A549 (cell line): ENCODE measurements at regions not wholly inside any gene's neighbourhood (a gene's known extent, or its start where the extent isn't known, plus 50 kb on each side); places are given as distances from the start of the nearest gene placed in this dataset.

ENCODE experiments used
- ATAC-seq, 2 experiments: fragments of 200-7000 bp in 1 of 2; fragments of >200 bp in 1 of 2; cut with Nextera tagmentation in 1 of 2; cut with Tn5 transposase in 1 of 2; 3 replicates each; pipeline versions ENCODE4 v1.8.0 to v1.9.1; 2018 to 2020; ENCODE audit warnings: mild to moderate bottlenecking in 1 of 2, moderate library complexity in 1 of 2
- CTCF ChIA-PET: fragments of 300-600 bp; sonication (Branson Sonifier 250); formaldehyde crosslinking; extraction: SDS; loops from one replicate; lab custom pipeline; 2021; ENCODE audit warnings: antibody characterized with exemption, inconsistent platforms; lab: Yijun Ruan, JAX
- POLR2A ChIA-PET: fragments of 350-600 bp; formaldehyde crosslinking; extraction: SDS; loops from one replicate; lab custom pipeline; 2021; ENCODE audit warnings: antibody characterized with exemption, inconsistent platforms; lab: Yijun Ruan, JAX
- DNase-seq, 2 experiments: peaks; one replicate each; pipeline versions ENCODE4 v3.0.0 to v3.0.0-alpha.2; 2011 to 2016; ENCODE audit warnings: low read depth in 1 of 2, low spot score in 1 of 2
- FAIRE-seq: peaks from 2 replicates; lab custom pipeline; 2011; peaks lifted over from hg19 to GRCh38; lab: Jason Lieb, UNC
- H3K27ac ChIP-seq, 2 experiments: fragments of >200 bp; sonication (Bioruptor Twin); formaldehyde crosslinking; 3 replicates each; pipeline ENCODE4 v1.5.1; 2016 to 2017
- H3K4me1 ChIP-seq: fragments of >200 bp; sonication (Bioruptor Twin); formaldehyde crosslinking; 3 replicates; pipeline ENCODE4 v1.6.1; 2016
- H3K4me2 ChIP-seq: fragments of >200 bp; sonication (Bioruptor Twin); formaldehyde crosslinking; 3 replicates; pipeline ENCODE4 v1.6.1; 2016
- H3K4me3 ChIP-seq: fragments of >200 bp; sonication (Bioruptor Twin); formaldehyde crosslinking; 3 replicates; pipeline ENCODE4 v1.5.1; 2016
- H3K9me3 ChIP-seq: fragments of >200 bp; sonication (Bioruptor Twin); formaldehyde crosslinking; 3 replicates; pipeline ENCODE4 v1.6.1; 2016
- CBX8 ChIP-seq: fragments of 200-600 bp; sonication (generic); IDR thresholded peaks from 2 replicates; pipeline ENCODE4 v1.6.1; 2016
- EHF ChIP-seq: fragments of 250-450 bp; sonication (Bioruptor Pico); IDR thresholded peaks from 2 replicates; pipeline ENCODE4 v1.5.0; 2020; ENCODE audit warnings: mild to moderate bottlenecking
- EP300 ChIP-seq, 2 experiments: fragments of >200 bp; sonication (Bioruptor Twin); formaldehyde crosslinking; IDR thresholded peaks; 2 replicates in 1 of 2; 3 replicates in 1 of 2; pipeline ENCODE4 v1.6.1; 2016 to 2017
- FOXS1 ChIP-seq: fragments of 250-450 bp; sonication (Bioruptor Pico); IDR thresholded peaks from 2 replicates; pipeline ENCODE4 v1.5.0; 2020; ENCODE audit warnings: mild to moderate bottlenecking, moderate library complexity
- HDAC2 ChIP-seq: fragments of 200-600 bp; sonication (generic); IDR thresholded peaks from 2 replicates; pipeline ENCODE4 v1.6.1; 2016
- HEYL ChIP-seq: fragments of 250-450 bp; sonication (Bioruptor Pico); IDR thresholded peaks from 2 replicates; pipeline ENCODE4 v1.8.0; 2021; ENCODE audit warnings: mild to moderate bottlenecking, moderate library complexity
- HOXA7 ChIP-seq: fragments of 250-450 bp; sonication (Bioruptor Pico); IDR thresholded peaks from 2 replicates; pipeline ENCODE4 v1.5.0; 2020; ENCODE audit warnings: mild to moderate bottlenecking, moderate library complexity
- JUNB ChIP-seq: fragments of >200 bp; sonication (Bioruptor Twin); formaldehyde crosslinking; IDR thresholded peaks from 2 replicates; pipeline ENCODE4 v1.6.1; 2016
- KDM1A ChIP-seq: fragments of 200-600 bp; sonication (generic); IDR thresholded peaks from 2 replicates; pipeline ENCODE4 v1.6.1; 2016; ENCODE audit warnings: low read depth, mild to moderate bottlenecking
- MAZ ChIP-seq: fragments of 150-350 bp; IDR thresholded peaks from 2 replicates; pipeline ENCODE4 v1.6.1; 2014; ENCODE audit warnings: antibody characterized with exemption, low read depth, low read length, borderline replicate concordance
- NFE2L2 ChIP-seq: fragments of 150-350 bp; conservative IDR thresholded peaks from 2 replicates; pipeline ENCODE4 v1.6.1; 2014; ENCODE audit warnings: low read length
- NPAS2 ChIP-seq: fragments of 250-450 bp; sonication (Bioruptor Pico); IDR thresholded peaks from 2 replicates; pipeline ENCODE4 v1.8.0; 2022; ENCODE audit warnings: mild to moderate bottlenecking, moderate library complexity, borderline replicate concordance
- RCOR1 ChIP-seq: fragments of 150-350 bp; IDR thresholded peaks from 2 replicates; pipeline ENCODE4 v1.6.1; 2014; ENCODE audit warnings: antibody characterized with exemption, low read length, low read depth
- TP53 ChIP-seq: fragments of 250-450 bp; sonication (Bioruptor Pico); IDR thresholded peaks from 2 replicates; pipeline ENCODE4 v1.5.0; 2021; ENCODE audit warnings: mild to moderate bottlenecking, moderate library complexity
- ZC3H11A ChIP-seq: fragments of 450-650 bp; IDR thresholded peaks from 2 replicates; pipeline ENCODE4 v1.6.1; 2014; ENCODE audit warnings: antibody characterized with exemption, mild to moderate bottlenecking
- WGBS: methylation state at CpG from one replicate; pipeline ENCODE4 v1.1.6; 2017; ENCODE audit errors: missing lambda C conversion rate; 5-methylcytosine and 5-hydroxymethylcytosine counted together
- TF ChIP-seq, protein P1 (sequence below): fragments of >200 bp; sonication (Bioruptor Twin); formaldehyde crosslinking; IDR thresholded peaks from 2 replicates; pipeline ENCODE4 v1.6.1; 2016
- TF ChIP-seq, protein P2 (sequence below): fragments of 200-600 bp; sonication (generic); IDR thresholded peaks from 2 replicates; pipeline ENCODE4 v1.6.1; 2016; ENCODE audit warnings: antibody characterized with exemption, mild to moderate bottlenecking, moderate library complexity
- TF ChIP-seq, protein P3 (sequence below): IDR thresholded peaks from 2 replicates; pipeline ENCODE4 v1.6.1; 2012; ENCODE audit warnings: low read depth, borderline replicate concordance
- TF ChIP-seq, protein P4 (sequence below): fragments of 250-450 bp; sonication (Bioruptor Pico); IDR thresholded peaks from 2 replicates; pipeline ENCODE4 v1.5.0; 2020; ENCODE audit warnings: low read depth, mild to moderate bottlenecking, moderate library complexity

DNA sequence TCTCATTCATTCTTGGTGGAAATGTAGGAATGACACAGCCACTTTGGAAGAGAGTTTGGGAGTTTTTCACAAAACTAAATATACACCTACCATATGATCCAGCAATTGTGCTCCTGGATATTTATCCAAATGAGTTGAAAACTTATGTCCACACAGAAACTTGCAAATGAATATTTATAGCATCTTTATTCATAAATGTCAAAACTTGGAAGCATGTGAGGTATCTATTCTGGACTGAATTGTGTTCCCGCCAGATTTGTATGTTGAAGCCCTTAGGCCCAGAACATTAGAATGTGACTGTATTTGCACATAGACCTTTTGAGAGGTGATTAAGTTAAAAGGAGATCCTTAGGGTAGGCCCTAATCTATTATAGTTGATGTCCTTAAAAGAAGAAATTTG lies 409.4 kb upstream of the SYT4 start (continued):
- TF ChIP-seq FOXS1 (CRISPR knock-in tag) (no peak), RCOR1 (no peak), HEYL (CRISPR knock-in tag) (no peak), MAZ (no peak), EP300 (IDR thresholded peaks at IDR 0.05) (no peak), CBX8 (no peak), NFE2L2 (no peak)
- TF ChIP-seq, all 56 proteins: peak for 0

DNA sequence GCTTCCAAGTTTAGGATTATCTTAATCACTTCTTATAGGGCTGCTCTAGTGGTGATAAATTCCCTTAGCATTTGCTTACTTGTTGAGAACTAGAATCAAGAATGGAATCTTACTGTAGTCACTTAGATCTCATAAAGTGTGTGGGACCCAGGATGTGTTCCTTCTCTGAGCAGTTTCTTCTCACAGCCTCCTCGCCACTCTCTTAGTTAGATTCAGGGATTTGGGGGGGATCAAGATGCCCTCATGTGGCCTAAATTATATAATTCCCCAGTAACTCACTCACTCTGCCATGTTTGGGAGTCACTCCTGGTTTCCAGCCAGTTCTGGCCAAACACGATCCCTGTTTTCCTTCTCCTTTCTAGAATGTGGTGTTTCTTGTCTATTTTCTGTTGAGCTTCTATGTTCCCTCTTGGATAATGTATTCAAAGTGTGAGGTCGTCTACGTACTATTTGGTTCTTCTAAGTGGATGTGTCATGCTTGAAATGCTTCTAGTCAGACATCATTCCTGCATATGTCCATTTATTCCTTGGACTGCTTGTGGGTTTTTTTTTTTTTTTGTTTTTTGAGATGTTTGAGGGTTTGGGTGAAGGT lies 414.9 kb upstream of the SYT4 start:
- Histone ChIP-seq H3K4me3 (no peak overlapping the region), H3K4me2 (no peak overlapping the region), H3K4me1 (no peaks in the 10 kb centered on the region), H3K9me3 (no peaks in the 10 kb centered on the region), H3K27ac (no peak overlapping the region)
- TF ChIP-seq, protein P1, sequence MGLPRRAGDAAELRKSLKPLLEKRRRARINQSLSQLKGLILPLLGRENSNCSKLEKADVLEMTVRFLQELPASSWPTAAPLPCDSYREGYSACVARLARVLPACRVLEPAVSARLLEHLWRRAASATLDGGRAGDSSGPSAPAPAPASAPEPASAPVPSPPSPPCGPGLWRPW = no peak
- TF ChIP-seq EHF (CRISPR knock-in tag) = no peak
- TF ChIP-seq, protein P2, sequence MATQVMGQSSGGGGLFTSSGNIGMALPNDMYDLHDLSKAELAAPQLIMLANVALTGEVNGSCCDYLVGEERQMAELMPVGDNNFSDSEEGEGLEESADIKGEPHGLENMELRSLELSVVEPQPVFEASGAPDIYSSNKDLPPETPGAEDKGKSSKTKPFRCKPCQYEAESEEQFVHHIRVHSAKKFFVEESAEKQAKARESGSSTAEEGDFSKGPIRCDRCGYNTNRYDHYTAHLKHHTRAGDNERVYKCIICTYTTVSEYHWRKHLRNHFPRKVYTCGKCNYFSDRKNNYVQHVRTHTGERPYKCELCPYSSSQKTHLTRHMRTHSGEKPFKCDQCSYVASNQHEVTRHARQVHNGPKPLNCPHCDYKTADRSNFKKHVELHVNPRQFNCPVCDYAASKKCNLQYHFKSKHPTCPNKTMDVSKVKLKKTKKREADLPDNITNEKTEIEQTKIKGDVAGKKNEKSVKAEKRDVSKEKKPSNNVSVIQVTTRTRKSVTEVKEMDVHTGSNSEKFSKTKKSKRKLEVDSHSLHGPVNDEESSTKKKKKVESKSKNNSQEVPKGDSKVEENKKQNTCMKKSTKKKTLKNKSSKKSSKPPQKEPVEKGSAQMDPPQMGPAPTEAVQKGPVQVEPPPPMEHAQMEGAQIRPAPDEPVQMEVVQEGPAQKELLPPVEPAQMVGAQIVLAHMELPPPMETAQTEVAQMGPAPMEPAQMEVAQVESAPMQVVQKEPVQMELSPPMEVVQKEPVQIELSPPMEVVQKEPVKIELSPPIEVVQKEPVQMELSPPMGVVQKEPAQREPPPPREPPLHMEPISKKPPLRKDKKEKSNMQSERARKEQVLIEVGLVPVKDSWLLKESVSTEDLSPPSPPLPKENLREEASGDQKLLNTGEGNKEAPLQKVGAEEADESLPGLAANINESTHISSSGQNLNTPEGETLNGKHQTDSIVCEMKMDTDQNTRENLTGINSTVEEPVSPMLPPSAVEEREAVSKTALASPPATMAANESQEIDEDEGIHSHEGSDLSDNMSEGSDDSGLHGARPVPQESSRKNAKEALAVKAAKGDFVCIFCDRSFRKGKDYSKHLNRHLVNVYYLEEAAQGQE = no peak
- no peak for TF ChIP-seq MAZ
- TF ChIP-seq, protein P3, sequence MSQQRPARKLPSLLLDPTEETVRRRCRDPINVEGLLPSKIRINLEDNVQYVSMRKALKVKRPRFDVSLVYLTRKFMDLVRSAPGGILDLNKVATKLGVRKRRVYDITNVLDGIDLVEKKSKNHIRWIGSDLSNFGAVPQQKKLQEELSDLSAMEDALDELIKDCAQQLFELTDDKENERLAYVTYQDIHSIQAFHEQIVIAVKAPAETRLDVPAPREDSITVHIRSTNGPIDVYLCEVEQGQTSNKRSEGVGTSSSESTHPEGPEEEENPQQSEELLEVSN = no peak
- TF ChIP-seq NPAS2 = no peak
- no peak for TF ChIP-seq HEYL (CRISPR knock-in tag)
- no peak for TF ChIP-seq HDAC2
- TF ChIP-seq NFE2L2 = no peak
- no peak for TF ChIP-seq ZC3H11A
- TF ChIP-seq HOXA7 = no peak
- ChIA-PET POLR2A (no interaction called here), CTCF (no interaction called here)
- ATAC-seq = no peak
- no peak for FAIRE-seq
- DNase-seq = no peak
- WGBS = 3% methylated on average over 4 of the region's 4 CpGs

DNA sequence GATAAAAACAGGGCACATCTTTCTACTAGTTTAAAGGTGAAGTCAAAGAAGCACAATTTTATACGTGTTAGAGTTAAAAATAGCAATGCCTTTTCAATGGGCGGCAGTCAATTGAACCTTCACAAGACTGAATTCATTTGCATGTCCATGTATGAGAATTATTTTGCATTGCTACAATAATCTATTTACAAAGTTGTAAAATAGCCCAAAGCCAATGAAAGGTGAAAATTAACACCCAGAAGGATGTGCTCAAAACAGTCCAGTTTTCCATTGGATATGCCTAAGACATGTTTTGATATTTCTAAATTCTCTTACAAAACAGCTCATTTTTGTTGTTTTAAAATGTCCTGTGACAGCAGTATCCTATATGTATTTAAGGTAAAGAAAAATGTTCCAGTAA lies 425.1 kb upstream of the SYT4 start:
- WGBS = 39% methylated on average over 2 of the region's 2 CpGs
- Histone ChIP-seq H3K4me3 (no peak overlapping the region), H3K4me1 (no peaks in the 10 kb centered on the region), H3K27ac (no peak overlapping the region), H3K9me3 (no peaks in the 10 kb centered on the region), H3K4me2 (no peak overlapping the region)
- TF ChIP-seq EP300 (IDR thresholded peaks at IDR 0.05) (no peak), KDM1A (no peak), JUNB (no peak), RCOR1 (no peak), FOXS1 (CRISPR knock-in tag) (no peak), TP53 (CRISPR knock-in tag) (no peak), HEYL (CRISPR knock-in tag) (no peak)
- TF ChIP-seq, protein P3 = no peak
- TF ChIP-seq, protein P4, sequence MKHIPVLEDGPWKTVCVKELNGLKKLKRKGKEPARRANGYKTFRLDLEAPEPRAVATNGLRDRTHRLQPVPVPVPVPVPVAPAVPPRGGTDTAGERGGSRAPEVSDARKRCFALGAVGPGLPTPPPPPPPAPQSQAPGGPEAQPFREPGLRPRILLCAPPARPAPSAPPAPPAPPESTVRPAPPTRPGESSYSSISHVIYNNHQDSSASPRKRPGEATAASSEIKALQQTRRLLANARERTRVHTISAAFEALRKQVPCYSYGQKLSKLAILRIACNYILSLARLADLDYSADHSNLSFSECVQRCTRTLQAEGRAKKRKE (CRISPR knock-in tag) = no peak
- ATAC-seq = no peak
- no peak for FAIRE-seq
- POLR2A ChIA-PET = no interaction called here
- no peak for DNase-seq
- CTCF ChIA-PET = interaction anchor here (0.6 kb wide), 1 partner anchor 1874 kb away, joined by 3 read pairs; no protein-coding TSS in a partner anchor
